Upper lobe of left lung (tissue), 6 donors: ENCODE measurements at regions not wholly inside any gene's neighbourhood (a gene's known extent, or its start where the extent isn't known, plus 50 kb on each side); places are given as distances from the start of the nearest gene placed in this dataset.

Source experiments
- ATAC-seq, 2 donors: fragments of 200-7000 bp; cut with Tn5 transposase; one replicate each; pipeline ENCODE4 v1.9.1; 2022; ENCODE audit warnings: mild to moderate bottlenecking in 2 of 2, moderate library complexity in 2 of 2; ENCODE audit not compliant: low FRiP score in 2 of 2
- DNase-seq, 2 donors: peaks; one replicate each; pipeline ENCODE4 v3.0.0-alpha.2; 2019 to 2020
- H3K27ac ChIP-seq, 4 donors: fragments of 200-600 bp; sonication (generic); one replicate each; pipeline ENCODE4 v1.5.1; 2016 to 2019
- H3K27me3 ChIP-seq, 4 donors: fragments of 200-600 bp; sonication (generic); one replicate each; pipeline ENCODE4 v1.5.1; 2017 to 2019
- H3K36me3 ChIP-seq, 4 donors: fragments of 200-600 bp; sonication (generic); one replicate each; pipeline ENCODE4 v1.5.1; 2016 to 2019
- H3K4me1 ChIP-seq, 4 donors: fragments of 200-600 bp; sonication (generic); one replicate each; pipeline ENCODE4 v1.5.1; 2018 to 2019
- H3K4me3 ChIP-seq, 4 donors: fragments of 200-600 bp; sonication (generic); one replicate each; pipeline ENCODE4 v1.5.1; 2017 to 2019; ENCODE audit warnings: mild to moderate bottlenecking in 2 of 4, moderate library complexity in 1 of 4
- H3K9me3 ChIP-seq, 4 donors: fragments of 200-600 bp; sonication (generic); one replicate each; pipeline ENCODE4 v1.5.1; 2018 to 2019
- EP300 ChIP-seq, 4 donors: sonication (generic); formaldehyde crosslinking; IDR thresholded peaks; one replicate each; pipeline ENCODE4 v1.5.1; 2017; ENCODE audit warnings: antibody characterized with exemption in 4 of 4, control low read depth in 2 of 4
- POLR2A ChIP-seq, 4 donors: fragments of 450-650 bp; IDR thresholded peaks; one replicate each; pipeline ENCODE4 v1.5.1; 2016 to 2017; ENCODE audit warnings: antibody characterized with exemption in 4 of 4, mild to moderate bottlenecking in 2 of 4
- POLR2AphosphoS5 ChIP-seq, 2 donors: sonication (generic); formaldehyde crosslinking; IDR thresholded peaks; one replicate each; pipeline ENCODE4 v1.5.1; 2017; ENCODE audit warnings: antibody characterized with exemption in 2 of 2
- WGBS, 2 donors: methylation state at CpG; one replicate each; pipeline ENCODE4 v1.1.5; 2017 to 2018; 5-methylcytosine and 5-hydroxymethylcytosine counted together
- TF ChIP-seq, protein P1 (sequence below), 6 experiments: fragments of 450-650 bp in 4 of 6; fragments of 200-600 bp in 2 of 6; sonication (generic) in 2 of 6; IDR thresholded peaks; one replicate each; pipeline ENCODE4 v1.5.1; 2016 to 2019; ENCODE audit warnings: antibody characterized with exemption in 6 of 6
- donor health status: DM: no; HTN: no; CAD: no; lungs with moderate emphysema.
- donor health status: DM: no; HTN: yes; CAD: no; lungs with severe emphysema.

DNA sequence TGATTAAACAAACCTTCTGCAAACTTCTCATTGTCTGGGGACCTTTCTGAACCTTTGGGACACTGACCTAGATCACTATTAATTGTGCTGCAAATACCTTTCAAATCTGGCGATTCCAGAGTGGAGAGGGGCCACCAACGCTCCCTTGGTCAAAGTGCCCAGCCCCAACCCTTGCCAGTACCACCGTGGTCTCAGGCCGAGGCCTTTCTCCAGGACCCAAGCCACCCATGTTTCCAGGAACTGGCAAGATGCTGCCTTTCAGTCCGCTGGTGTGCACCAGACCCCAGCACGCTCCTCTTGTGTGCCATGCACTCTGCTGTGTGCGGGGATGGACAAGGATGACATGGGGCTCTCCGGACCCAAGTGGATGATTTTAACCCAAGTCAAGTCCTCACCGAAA is 91.1 kb upstream of the MGMT start:
- ATAC-seq = no peak
- no peak for TF ChIP-seq EP300 (IDR thresholded peaks at IDR 0.05)
- no peak for TF ChIP-seq POLR2A (IDR thresholded peaks at IDR 0.05)
- TF ChIP-seq, protein P1, sequence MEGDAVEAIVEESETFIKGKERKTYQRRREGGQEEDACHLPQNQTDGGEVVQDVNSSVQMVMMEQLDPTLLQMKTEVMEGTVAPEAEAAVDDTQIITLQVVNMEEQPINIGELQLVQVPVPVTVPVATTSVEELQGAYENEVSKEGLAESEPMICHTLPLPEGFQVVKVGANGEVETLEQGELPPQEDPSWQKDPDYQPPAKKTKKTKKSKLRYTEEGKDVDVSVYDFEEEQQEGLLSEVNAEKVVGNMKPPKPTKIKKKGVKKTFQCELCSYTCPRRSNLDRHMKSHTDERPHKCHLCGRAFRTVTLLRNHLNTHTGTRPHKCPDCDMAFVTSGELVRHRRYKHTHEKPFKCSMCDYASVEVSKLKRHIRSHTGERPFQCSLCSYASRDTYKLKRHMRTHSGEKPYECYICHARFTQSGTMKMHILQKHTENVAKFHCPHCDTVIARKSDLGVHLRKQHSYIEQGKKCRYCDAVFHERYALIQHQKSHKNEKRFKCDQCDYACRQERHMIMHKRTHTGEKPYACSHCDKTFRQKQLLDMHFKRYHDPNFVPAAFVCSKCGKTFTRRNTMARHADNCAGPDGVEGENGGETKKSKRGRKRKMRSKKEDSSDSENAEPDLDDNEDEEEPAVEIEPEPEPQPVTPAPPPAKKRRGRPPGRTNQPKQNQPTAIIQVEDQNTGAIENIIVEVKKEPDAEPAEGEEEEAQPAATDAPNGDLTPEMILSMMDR (IDR thresholded peaks at IDR 0.05) = no peak
- TF ChIP-seq POLR2AphosphoS5 (IDR thresholded peaks at IDR 0.05) = no peak
- no peaks in the 10 kb centered on the region for H3K36me3 ChIP-seq
- 90 to 94% methylated on average over 8 to 9 of the region's 9 CpGs for WGBS, 2 donors
- no peaks in the 10 kb centered on the region for H3K9me3 ChIP-seq
- no peaks in the 10 kb centered on the region for H3K27me3 ChIP-seq
- no peak overlapping the region for H3K4me3 ChIP-seq
- no peaks in the 10 kb centered on the region for H3K4me1 ChIP-seq
- DNase-seq = no peak
- no peak overlapping the region for H3K27ac ChIP-seq

DNA sequence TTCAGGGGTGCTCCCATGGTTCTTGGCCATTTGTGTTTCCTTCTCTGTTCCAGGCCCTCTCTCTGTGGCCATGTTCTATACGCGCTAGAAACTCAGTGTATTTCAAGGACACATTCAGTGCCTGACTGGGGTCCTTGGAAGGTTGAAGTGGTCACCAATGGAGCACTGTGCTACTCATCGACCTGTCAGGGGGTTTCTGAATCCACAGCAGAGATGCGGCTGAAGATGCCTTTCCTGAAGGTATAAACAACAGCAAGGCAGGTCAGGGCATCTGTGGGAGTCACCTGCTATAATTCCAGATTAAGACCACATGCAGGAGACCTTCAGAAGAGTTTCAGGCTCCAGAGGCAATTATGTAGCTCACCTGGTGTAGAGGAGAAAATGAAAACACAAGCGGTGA is 86.8 kb upstream of the MGMT start:
- 94 to 96% methylated on average over 5 of the region's 5 CpGs for WGBS, 2 donors
- no peak for DNase-seq
- H3K4me3 ChIP-seq = no peak overlapping the region

DNA sequence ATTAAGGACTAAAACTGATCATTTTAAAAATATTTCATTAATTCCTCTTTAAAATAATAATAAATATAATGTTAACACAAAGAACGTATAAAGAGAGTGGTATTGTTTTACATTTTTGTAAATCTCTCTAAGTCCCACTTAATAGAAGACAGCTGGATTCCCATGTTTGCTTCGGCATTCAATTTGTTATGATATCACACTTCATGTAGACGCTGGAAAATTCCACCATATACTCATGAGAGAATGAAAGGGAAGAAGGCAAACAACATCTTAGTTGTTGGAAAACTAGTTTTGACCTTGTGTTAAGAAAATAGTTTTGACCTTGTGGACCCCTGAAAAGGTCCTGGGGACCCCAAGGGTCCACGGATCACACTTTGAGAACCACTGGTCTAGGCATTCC is 85.3 kb upstream of the MGMT start:
- H3K4me1 ChIP-seq = no peaks in the 10 kb centered on the region
- H3K4me3 ChIP-seq = no peak overlapping the region
- H3K36me3 ChIP-seq = no peaks in the 10 kb centered on the region
- TF ChIP-seq, protein P1 (IDR thresholded peaks at IDR 0.05) = no peak
- no peak for TF ChIP-seq POLR2A (IDR thresholded peaks at IDR 0.05)
- TF ChIP-seq EP300 (IDR thresholded peaks at IDR 0.05) = no peak
- TF ChIP-seq POLR2AphosphoS5 (IDR thresholded peaks at IDR 0.05) = no peak
- no peak for ATAC-seq
- no peaks in the 10 kb centered on the region for H3K9me3 ChIP-seq
- H3K27me3 ChIP-seq = no peaks in the 10 kb centered on the region
- no peak overlapping the region for H3K27ac ChIP-seq
- WGBS, 2 donors = 53 to 61% methylated on average over 4 of the region's 4 CpGs
- no peak for DNase-seq

More for the DNA sequence above, 86.8 kb upstream of the MGMT start:
- TF ChIP-seq EP300 (IDR thresholded peaks at IDR 0.05) = no peak
- no peak for TF ChIP-seq POLR2AphosphoS5 (IDR thresholded peaks at IDR 0.05)
- TF ChIP-seq, protein P1 (IDR thresholded peaks at IDR 0.05) = no peak
- no peak for TF ChIP-seq POLR2A (IDR thresholded peaks at IDR 0.05)
- Histone ChIP-seq H3K27ac (no peak overlapping the region), H3K9me3 (no peaks in the 10 kb centered on the region), H3K4me1 (no peaks in the 10 kb centered on the region), H3K27me3 (no peaks in the 10 kb centered on the region), H3K36me3 (no peaks in the 10 kb centered on the region)
- no peak for ATAC-seq

DNA sequence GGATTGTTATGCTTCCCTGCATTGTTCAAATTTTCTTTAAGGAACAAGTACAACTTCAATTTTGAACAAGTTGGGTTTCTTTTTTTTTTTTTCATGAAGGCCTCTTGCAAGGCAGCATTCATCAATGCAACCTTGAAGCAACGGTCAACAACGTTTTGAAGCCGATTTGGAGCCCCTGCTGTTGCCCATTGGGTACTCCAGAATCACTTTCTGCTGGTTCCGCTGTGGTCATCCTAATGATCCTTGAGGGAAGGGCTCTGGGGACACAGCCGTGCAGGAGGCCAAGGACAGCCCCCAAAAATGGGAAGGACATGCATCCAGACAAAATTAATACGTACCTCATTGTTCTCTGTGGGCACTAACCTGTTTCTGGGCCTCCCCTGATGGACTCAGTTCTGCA is 84.6 kb upstream of the MGMT start:
- no peaks in the 10 kb centered on the region for H3K36me3 ChIP-seq
- H3K27ac ChIP-seq = no peak overlapping the region
- no peaks in the 10 kb centered on the region for H3K27me3 ChIP-seq
- H3K4me3 ChIP-seq = no peak overlapping the region
- H3K9me3 ChIP-seq = no peaks in the 10 kb centered on the region
- H3K4me1 ChIP-seq = no peaks in the 10 kb centered on the region
- WGBS, 2 donors = 81 to 95% methylated on average over 5 to 6 of the region's 6 CpGs
- DNase-seq (no peak), ATAC-seq (no peak)
- TF ChIP-seq POLR2AphosphoS5 (IDR thresholded peaks at IDR 0.05) (no peak), EP300 (IDR thresholded peaks at IDR 0.05) (no peak), POLR2A (IDR thresholded peaks at IDR 0.05) (no peak)
- TF ChIP-seq, protein P1 (IDR thresholded peaks at IDR 0.05) = no peak

DNA sequence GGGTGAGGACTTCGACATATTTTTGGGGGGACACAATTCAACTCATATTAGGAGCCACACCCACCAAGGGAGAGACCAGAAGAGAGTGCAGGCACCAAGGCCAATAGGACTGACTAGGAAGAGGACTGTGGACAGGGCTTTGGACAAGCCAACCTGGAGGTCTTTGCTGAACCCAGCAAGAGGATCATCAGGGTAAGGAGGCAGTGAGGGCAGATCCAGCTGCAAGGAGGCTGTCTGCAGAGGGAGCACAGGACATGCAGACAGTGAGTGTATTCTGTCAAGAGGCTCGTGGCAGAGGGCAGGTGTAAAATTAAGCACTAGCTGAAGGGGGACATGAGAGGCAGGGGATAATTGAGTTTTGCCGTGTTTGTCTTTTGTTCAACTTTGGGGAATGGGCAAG is 83.4 kb upstream of the MGMT start:
- 88 to 89% methylated on average over 3 of the region's 3 CpGs for WGBS, 2 donors
- no peak for DNase-seq

More for the DNA sequence above, 83.4 kb upstream of the MGMT start:
- Histone ChIP-seq H3K9me3 (no peaks in the 10 kb centered on the region), H3K36me3 (no peaks in the 10 kb centered on the region), H3K27ac (no peak overlapping the region), H3K27me3 (no peaks in the 10 kb centered on the region), H3K4me1 (no peaks in the 10 kb centered on the region), H3K4me3 (no peak overlapping the region)
- ATAC-seq = no peak
- TF ChIP-seq POLR2A (IDR thresholded peaks at IDR 0.05) (no peak), EP300 (IDR thresholded peaks at IDR 0.05) (no peak), POLR2AphosphoS5 (IDR thresholded peaks at IDR 0.05) (no peak)
- TF ChIP-seq, protein P1 (IDR thresholded peaks at IDR 0.05) = no peak
